Large intestine (tissue), 3 donors: ENCODE measurements at regions not wholly inside any gene's neighbourhood (a gene's known extent, or its start where the extent isn't known, plus 50 kb on each side); places are given as distances from the start of the nearest gene placed in this dataset.
"Not testable (repeated sequence)": the region's sequence is repeated elsewhere in the genome, so short reads cannot be mapped to it uniquely, and the experiment has no call there.

ENCODE experiments used
- DNase-seq, 2 donors: peaks; one replicate each; pipeline versions ENCODE4 v3.0.0 to v3.0.0-alpha.2; 2013
- H3K27ac ChIP-seq: one replicate; pipeline ENCODE4 v1.5.1; 2013; ENCODE audit warnings: low read length
- H3K27me3 ChIP-seq: 2 replicates; pipeline ENCODE4 v1.6.1; 2013; ENCODE audit warnings: low read length; ENCODE audit not compliant: control insufficient read depth, insufficient read depth
- H3K36me3 ChIP-seq: 2 replicates; pipeline ENCODE4 v1.6.1; 2013; ENCODE audit warnings: low read length; ENCODE audit not compliant: control insufficient read depth, insufficient read depth
- H3K4me1 ChIP-seq: one replicate; pipeline ENCODE4 v1.6.1; 2013; ENCODE audit warnings: low read length; ENCODE audit not compliant: control insufficient read depth, insufficient read depth
- H3K4me3 ChIP-seq: one replicate; pipeline ENCODE4 v1.5.1; 2013; ENCODE audit warnings: low read length
- H3K9me3 ChIP-seq: one replicate; pipeline ENCODE4 v1.6.1; 2013; ENCODE audit warnings: mild to moderate bottlenecking, low read depth, low read length, moderate library complexity; ENCODE audit not compliant: control insufficient read depth
- WGBS: methylation state at CpG from one replicate; pipeline ENCODE4 v1.1.5; 2013; ENCODE audit warnings: low lambda C conversion rate; ENCODE audit not compliant: insufficient coverage; 5-methylcytosine and 5-hydroxymethylcytosine counted together

DNA sequence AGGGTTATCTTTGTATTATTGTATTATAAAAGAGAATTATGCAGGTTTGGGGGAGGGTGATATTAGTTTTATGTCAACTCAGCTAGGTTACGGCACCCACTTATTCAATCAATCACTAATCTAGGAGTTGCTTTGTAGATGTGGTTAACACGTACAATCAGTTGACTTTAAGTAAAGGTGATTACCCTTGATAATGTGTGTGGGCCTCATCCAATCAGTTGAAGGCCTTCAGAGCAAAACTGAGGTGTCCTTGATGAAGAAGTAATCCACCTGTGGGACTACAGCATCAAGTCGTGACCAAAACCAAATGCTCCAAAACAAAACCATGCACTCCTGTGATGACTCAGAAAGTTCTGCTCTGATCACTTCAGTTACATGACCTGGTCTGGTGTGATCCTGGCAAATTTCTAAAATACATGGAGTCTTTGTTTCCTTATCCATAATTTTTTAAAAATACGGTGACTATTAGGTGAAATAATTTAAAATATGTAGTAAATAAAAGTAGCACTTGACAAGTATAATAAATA is 114.1 kb downstream of the IYD start:
- 38% methylated on average over 1 of the region's 4 CpGs for WGBS
- Histone ChIP-seq H3K4me1 (no peaks in the 10 kb centered on the region), H3K36me3 (no peaks in the 10 kb centered on the region), H3K9me3 (no peaks in the 10 kb centered on the region), H3K27me3 (no peaks in the 10 kb centered on the region), H3K4me3 (no peak overlapping the region), H3K27ac (no peak overlapping the region)
- DNase-seq, result no peak

DNA sequence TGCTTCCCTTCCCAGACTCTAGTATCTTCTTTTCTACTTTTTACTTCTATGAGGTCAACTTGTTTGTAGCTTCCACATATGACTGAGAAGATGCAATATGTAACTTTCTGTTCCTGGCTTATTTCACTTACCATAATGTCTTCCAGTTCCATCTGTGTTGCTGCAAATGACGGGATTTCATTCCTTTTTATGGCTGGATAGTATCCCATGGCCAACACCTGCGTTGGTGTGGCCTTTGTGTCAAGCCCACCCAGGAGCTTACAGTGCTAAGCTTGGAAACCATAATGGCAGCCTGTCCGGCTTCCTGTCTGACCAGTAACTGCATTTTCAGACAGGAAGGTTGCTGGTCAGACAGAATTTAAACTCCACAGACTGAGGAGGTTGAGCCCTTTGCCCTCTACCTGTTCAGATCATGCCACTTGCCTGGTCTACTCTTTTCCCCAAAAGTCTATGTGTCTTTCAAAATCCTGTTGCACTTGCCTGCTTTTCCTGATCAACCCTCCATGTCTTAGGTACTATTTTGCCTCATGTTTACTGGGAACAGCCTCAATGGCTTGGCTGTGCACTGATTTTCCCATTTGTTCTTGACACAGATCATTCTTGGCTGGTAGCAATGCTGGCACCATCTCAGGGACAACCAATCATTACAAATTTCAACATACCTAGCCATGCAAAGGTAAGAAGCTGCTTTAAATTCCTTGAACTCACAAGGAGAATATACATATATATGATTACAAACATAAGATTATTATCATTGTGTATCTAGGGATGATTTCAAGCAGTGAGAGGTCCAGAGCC is 114.3 kb upstream of the PLEKHG1 start:
- Histone ChIP-seq H3K36me3 (no peaks in the 10 kb centered on the region), H3K4me1 (no peaks in the 10 kb centered on the region), H3K4me3 (no peak overlapping the region), H3K27ac (no peak overlapping the region), H3K27me3 (no peaks in the 10 kb centered on the region), H3K9me3 (no peaks in the 10 kb centered on the region)
- no peak for DNase-seq
- WGBS, result no CpG with 5 or more reads among the region's 3 CpGs

DNA sequence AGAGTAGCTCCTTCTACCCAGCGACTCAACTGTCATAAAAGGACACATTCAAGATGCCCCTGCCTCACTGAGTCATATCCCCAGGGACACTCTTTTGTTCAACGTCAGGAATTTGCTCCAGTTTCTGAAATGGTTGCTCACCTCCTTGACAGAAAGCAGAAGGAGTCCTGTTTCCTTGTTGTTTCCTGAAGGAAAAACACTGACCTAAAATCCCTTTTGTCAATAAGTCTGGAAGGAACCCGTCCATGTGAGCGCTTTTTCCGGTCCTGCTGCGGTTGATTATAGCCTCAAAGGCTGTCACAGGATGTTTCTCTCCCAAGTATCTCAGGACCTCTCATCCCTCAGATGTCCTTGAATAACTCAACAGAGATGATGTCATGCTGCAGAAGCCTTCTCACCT is 113.6 kb upstream of the PLEKHG1 start:
- Histone ChIP-seq H3K4me3 (no peak overlapping the region), H3K9me3 (no peaks in the 10 kb centered on the region), H3K4me1 (peaks cover 2% of the 10 kb centered on the region), H3K27me3 (no peaks in the 10 kb centered on the region), H3K27ac (no peak overlapping the region), H3K36me3 (no peaks in the 10 kb centered on the region)
- no peak for DNase-seq
- WGBS, result 73% methylated on average over 4 of the region's 6 CpGs

DNA sequence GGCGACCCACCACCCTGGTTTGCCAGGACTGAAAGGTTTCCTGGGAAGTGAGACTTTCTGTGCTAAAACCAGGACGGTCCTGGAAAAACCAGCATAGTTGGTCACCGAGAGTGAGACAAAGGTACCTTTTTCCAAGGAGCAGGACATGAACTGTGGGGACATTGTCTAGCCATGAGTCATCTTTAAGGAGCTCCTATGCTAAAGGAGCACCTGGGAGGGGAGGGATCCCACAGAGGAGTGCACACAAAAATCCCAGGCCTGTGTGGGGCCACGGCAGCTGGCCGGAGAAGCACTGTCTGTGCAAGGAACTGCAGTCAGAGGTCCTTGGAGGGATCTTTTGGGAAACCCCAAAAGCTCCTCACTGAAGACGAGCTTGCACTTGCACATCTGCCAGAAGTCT is 109.1 kb upstream of the PLEKHG1 start:
- WGBS, result no CpG with 5 or more reads among the region's 6 CpGs
- Histone ChIP-seq H3K4me3 (no peak overlapping the region), H3K27ac (no peak overlapping the region), H3K27me3 (no peaks in the 10 kb centered on the region), H3K36me3 (no peaks in the 10 kb centered on the region), H3K4me1 (peaks cover 3% of the 10 kb centered on the region), H3K9me3 (no peaks in the 10 kb centered on the region)
- DNase-seq, result no peak

DNA sequence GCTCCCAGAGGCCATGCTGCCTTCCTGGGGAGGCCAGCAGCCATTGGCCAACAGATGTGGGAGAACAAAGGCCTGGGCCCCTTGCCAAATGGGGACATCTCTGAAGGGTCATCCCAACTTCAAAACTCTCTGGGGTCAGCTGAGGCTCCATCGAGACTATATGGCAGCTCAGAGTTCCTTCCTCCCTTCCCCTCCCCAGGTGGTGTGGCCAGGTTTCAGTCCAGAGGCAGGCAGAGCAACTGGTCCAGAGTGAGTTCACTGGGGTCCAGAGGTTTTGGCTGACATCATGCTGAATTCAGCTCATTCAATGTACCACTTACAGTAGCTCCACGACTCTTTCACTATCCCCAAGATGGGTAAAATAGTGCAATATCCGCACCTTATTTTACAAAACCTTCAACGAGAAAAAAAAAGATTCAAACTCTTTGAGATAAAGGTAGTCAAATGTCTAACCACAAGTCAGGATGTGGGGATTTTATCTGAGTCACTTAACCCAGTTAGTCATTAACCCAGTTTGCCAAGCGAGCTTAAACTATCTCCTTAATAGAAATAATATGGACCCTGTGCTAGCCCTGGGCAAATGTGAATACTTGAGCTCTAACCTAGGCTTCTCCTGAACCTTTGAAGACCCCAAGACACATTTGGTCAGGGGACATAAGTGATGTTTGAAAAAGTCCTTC is 108.4 kb upstream of the PLEKHG1 start:
- H3K36me3 ChIP-seq, result no peaks in the 10 kb centered on the region
- H3K9me3 ChIP-seq, result no peaks in the 10 kb centered on the region
- H3K4me1 ChIP-seq, result peaks cover 3% of the 10 kb centered on the region
- DNase-seq, result peak in 1 of 2 donors; percentile 50
- WGBS, result 0% methylated on average over 1 of the region's 5 CpGs
- no peak overlapping the region for H3K4me3 ChIP-seq
- no peak overlapping the region for H3K27ac ChIP-seq
- H3K27me3 ChIP-seq, result no peaks in the 10 kb centered on the region

DNA sequence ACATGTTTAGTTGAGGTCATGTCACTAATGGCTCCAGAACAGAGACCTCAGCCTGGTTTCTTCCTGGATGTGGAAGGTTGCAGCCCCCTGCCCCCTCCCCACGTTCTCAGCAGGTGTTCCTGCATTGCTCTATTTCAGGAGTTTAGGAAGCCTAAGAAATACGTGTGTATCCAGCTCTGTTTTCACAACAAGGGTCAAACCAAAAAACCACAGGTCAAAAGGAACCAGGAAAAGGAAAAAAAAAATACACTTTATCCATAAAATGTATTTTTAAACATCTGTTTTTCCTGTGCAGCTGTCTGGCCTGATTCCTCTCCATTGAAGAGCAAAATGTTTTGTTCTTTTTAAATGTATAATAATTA is 107.9 kb upstream of the PLEKHG1 start:
- Histone ChIP-seq H3K9me3 (no peaks in the 10 kb centered on the region), H3K36me3 (no peaks in the 10 kb centered on the region), H3K27ac (no peak overlapping the region), H3K4me3 (no peak overlapping the region), H3K4me1 (peaks cover 3% of the 10 kb centered on the region), H3K27me3 (no peaks in the 10 kb centered on the region)
- no CpG with 5 or more reads among the region's 2 CpGs for WGBS
- DNase-seq, result no peak

DNA sequence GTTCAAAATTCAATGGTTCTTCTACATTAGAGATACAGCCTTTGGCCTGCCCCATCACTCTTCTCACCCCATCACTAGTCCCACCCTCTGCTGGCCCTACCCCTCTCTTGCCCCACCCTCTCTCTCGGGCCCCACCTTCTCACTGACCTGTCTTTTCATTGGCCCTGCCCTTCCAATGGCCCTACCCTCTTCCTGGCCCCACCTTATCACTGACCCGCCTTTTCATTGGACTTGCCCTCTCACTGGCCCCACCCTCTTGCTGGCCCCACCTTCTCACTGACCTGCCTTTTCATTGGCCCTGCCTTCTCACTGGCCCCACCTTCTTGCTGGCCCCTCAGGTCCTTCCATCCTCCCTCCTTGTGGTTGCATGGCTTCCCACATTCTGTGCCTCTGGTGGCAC is 107.2 kb upstream of the PLEKHG1 start:
- no peak overlapping the region for H3K4me3 ChIP-seq
- H3K9me3 ChIP-seq, result no peaks in the 10 kb centered on the region
- H3K27me3 ChIP-seq, result no peaks in the 10 kb centered on the region
- H3K4me1 ChIP-seq, result peaks cover 3% of the 10 kb centered on the region
- WGBS, result no CpG with 5 or more reads among the region's 2 CpGs
- no peaks in the 10 kb centered on the region for H3K36me3 ChIP-seq
- DNase-seq, result no peak
- no peak overlapping the region for H3K27ac ChIP-seq

DNA sequence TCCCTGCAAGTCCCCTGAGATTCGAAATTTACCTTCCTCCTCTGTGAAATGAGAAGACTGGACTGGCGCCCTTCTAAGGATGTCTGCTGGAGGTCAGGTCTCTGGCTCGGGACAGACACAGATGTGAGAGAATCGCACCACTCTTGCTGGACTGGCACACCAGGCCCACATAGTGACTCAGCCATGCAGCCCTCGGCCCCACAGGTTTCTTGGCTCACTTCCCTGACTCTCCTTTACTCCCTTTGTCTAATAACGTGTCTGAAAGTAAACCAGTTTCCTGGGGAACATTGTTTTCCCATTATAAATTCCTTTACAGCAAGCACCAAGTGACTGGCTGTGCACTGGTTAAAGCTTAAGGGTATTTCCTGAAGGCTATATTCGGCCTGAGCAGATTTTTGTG is 106.7 kb upstream of the PLEKHG1 start:
- Histone ChIP-seq H3K4me1 (peaks cover 3% of the 10 kb centered on the region), H3K4me3 (no peak overlapping the region), H3K36me3 (no peaks in the 10 kb centered on the region), H3K27me3 (no peaks in the 10 kb centered on the region), H3K27ac (no peak overlapping the region), H3K9me3 (no peaks in the 10 kb centered on the region)
- DNase-seq, result no peak
- 100% methylated on average over 1 of the region's 7 CpGs for WGBS

DNA sequence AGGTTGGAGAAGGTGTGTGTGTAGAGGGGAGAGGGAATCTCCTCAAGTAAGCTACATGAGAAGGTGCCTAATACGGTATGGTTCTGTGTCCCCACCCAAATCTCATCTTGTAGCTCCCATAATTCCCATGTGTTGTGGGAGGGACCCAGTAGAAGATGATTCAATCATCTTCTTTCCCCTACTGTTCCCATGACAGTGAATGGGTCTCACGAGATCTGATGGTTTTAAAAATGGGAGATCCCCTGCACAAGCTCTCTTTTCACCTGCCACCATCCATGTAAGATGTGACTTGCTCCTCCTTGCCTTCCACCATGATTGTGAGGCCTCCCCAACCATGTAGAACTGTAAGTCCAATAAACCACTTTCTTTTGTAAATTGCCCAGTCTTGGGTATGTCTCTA is 106.1 kb upstream of the PLEKHG1 start:
- not testable (repeated sequence) for H3K27ac ChIP-seq, H3K27me3 ChIP-seq, DNase-seq, H3K4me1 ChIP-seq, H3K36me3 ChIP-seq, H3K4me3 ChIP-seq, H3K9me3 ChIP-seq
- no CpG with 5 or more reads among the region's 2 CpGs for WGBS

DNA sequence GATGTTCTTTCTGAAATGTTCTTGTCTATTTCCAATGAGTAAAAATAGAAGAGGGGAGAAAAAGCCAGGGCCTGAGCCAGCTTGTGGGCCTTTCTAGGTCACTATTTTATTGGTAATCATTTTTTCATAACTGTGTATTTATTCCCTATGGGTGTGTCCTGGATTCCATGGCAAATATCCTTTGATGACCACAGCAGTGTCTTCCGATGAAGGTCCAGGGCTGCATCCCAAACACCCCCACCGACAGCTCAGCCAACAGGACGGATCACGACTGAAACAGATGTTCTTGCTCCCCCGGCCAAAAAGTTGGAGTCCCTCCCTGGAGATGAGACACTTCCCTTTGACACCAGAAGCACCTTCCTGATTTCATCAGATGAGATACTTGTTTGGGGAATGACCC is 105.4 kb upstream of the PLEKHG1 start:
- peaks cover 3% of the 10 kb centered on the region for H3K4me1 ChIP-seq
- no peak overlapping the region for H3K4me3 ChIP-seq
- H3K27ac ChIP-seq, result no peak overlapping the region
- no CpG with 5 or more reads among the region's 5 CpGs for WGBS
- no peaks in the 10 kb centered on the region for H3K36me3 ChIP-seq
- H3K9me3 ChIP-seq, result no peaks in the 10 kb centered on the region
- no peaks in the 10 kb centered on the region for H3K27me3 ChIP-seq
- DNase-seq, result no peak
